ENCODE measurements at regions not wholly inside any gene's neighbourhood (a gene's known extent, or its start where the extent isn't known, plus 50 kb on each side); places are given as distances from the start of the nearest gene placed in this dataset.

- Histone ChIP-seq H3K4me3 (ENCODE audit: low read depth, low read length, poor library complexity, severe bottlenecking) (no peak overlapping the region), H3K36me3 (ENCODE audit: insufficient read depth, low read length) (peaks cover 35% of the 10 kb centered on the region), H4K20me1 (ENCODE audit: insufficient read depth, low read length) (no peaks in the 10 kb centered on the region), H3K4me2 (ENCODE audit: low read length) (no peak overlapping the region), H2AFZ (ENCODE audit: low read length) (no peak overlapping the region), H3K4me1 (ENCODE audit: insufficient read depth, low read length, poor library complexity, severe bottlenecking) (peaks cover 24% of the 10 kb centered on the region), H3K9me2 (ENCODE audit: insufficient read depth, low read length) (no peaks in the 10 kb centered on the region), H3K9me3 (ENCODE audit: low read length) (peaks cover 13% of the 10 kb centered on the region; the same call in 1 of the 2 replicates), H3K79me2 (ENCODE audit: insufficient read depth, low read depth, low read length) (no peaks in the 10 kb centered on the region), H3K27ac (ENCODE audit: low read depth, low read length, poor library complexity, severe bottlenecking) (no peak overlapping the region)
- intact Hi-C loops (cut with micrococcal nuclease; ENCODE audit: unreplicated experiment): no loop called here
- DNase-seq (ENCODE audit: low spot score): no peak
- ChIA-PET CTCF (ENCODE audit: unreplicated experiment) (no interaction called here), POLR2A (no interaction called here)
- TF ChIP-seq EZH2phosphoT487 (IDR thresholded peaks at IDR 0.05; ENCODE audit: borderline replicate concordance, low read depth, low read length): no peak
- no peak for TF ChIP-seq CTCF (conservative IDR thresholded peaks at IDR 0.05; ENCODE audit: low read length)
- no TSS peak for BruUV-seq (replicated peaks)
These were observed 96.0 kb upstream of the RIOK3 start for GRCh38 chr18:23356915-23357601.

GRCh38 chr18:23357996-23358594 is 95.0 kb upstream of the RIOK3 start:
- intact Hi-C loops (cut with micrococcal nuclease; ENCODE audit: unreplicated experiment): loop anchor here (1.0 to 2.0 kb wide), 3 partner anchors 116 to 227 kb away; no protein-coding TSS in a partner anchor
- Histone ChIP-seq H3K4me2 (ENCODE audit: low read length) (peak overlapping the region; percentile 71), H3K27ac (ENCODE audit: low read depth, low read length, poor library complexity, severe bottlenecking) (peak overlapping the region; percentile 64), H3K79me2 (ENCODE audit: insufficient read depth, low read depth, low read length) (no peaks in the 10 kb centered on the region), H4K20me1 (ENCODE audit: insufficient read depth, low read length) (no peaks in the 10 kb centered on the region), H3K36me3 (ENCODE audit: insufficient read depth, low read length) (peaks cover 26% of the 10 kb centered on the region), H3K9me2 (ENCODE audit: insufficient read depth, low read length) (no peaks in the 10 kb centered on the region), H3K9me3 (ENCODE audit: low read length) (peaks cover 13% of the 10 kb centered on the region; the same call in 1 of the 2 replicates), H3K4me1 (ENCODE audit: insufficient read depth, low read length, poor library complexity, severe bottlenecking) (peaks cover 24% of the 10 kb centered on the region), H3K4me3 (ENCODE audit: low read depth, low read length, poor library complexity, severe bottlenecking) (peak overlapping the region; percentile 40), H2AFZ (ENCODE audit: low read length) (no peak overlapping the region)
- POLR2A ChIA-PET: interaction anchor here (0.6 to 1.6 kb wide), 3 partner anchors 118 to 225 kb away, joined by 3 to 7 read pairs (median 6); no protein-coding TSS in a partner anchor
- TF ChIP-seq EZH2phosphoT487 (IDR thresholded peaks at IDR 0.05; ENCODE audit: borderline replicate concordance, low read depth, low read length) (no peak), CTCF (conservative IDR thresholded peaks at IDR 0.05; ENCODE audit: low read length) (no peak)
- CTCF ChIA-PET (ENCODE audit: unreplicated experiment): interaction anchor here (0.7 to 1.0 kb wide), 2 partner anchors 225 to 279 kb away, joined by 3 to 5 read pairs; no protein-coding TSS in a partner anchor
- DNase-seq (ENCODE audit: low spot score): no peak
- no TSS peak for BruUV-seq (replicated peaks)

- POLR2A ChIA-PET: interaction anchor here (1.6 kb wide), 1 partner anchor 225 kb away, joined by 7 read pairs; no protein-coding TSS in a partner anchor
- H3K4me3 ChIP-seq (ENCODE audit: low read depth, low read length, poor library complexity, severe bottlenecking): no peak overlapping the region
- peaks cover 26% of the 10 kb centered on the region for H3K36me3 ChIP-seq (ENCODE audit: insufficient read depth, low read length)
- no peaks in the 10 kb centered on the region for H4K20me1 ChIP-seq (ENCODE audit: insufficient read depth, low read length)
- TF ChIP-seq CTCF (conservative IDR thresholded peaks at IDR 0.05; ENCODE audit: low read length) (no peak), EZH2phosphoT487 (IDR thresholded peaks at IDR 0.05; ENCODE audit: borderline replicate concordance, low read depth, low read length) (no peak)
- CTCF ChIA-PET (ENCODE audit: unreplicated experiment): no interaction called here
- H2AFZ ChIP-seq (ENCODE audit: low read length): no peak overlapping the region
- peak overlapping the region; percentile 64 for H3K27ac ChIP-seq (ENCODE audit: low read depth, low read length, poor library complexity, severe bottlenecking)
- H3K9me3 ChIP-seq (ENCODE audit: low read length): peaks cover 13% of the 10 kb centered on the region; the same call in 1 of the 2 replicates
- H3K4me2 ChIP-seq (ENCODE audit: low read length): no peak overlapping the region
- no peaks in the 10 kb centered on the region for H3K9me2 ChIP-seq (ENCODE audit: insufficient read depth, low read length)
- DNase-seq (ENCODE audit: low spot score): no peak
- intact Hi-C loops (cut with micrococcal nuclease; ENCODE audit: unreplicated experiment): loop anchor here (2.0 kb wide), 1 partner anchor 131 kb away; no protein-coding TSS in a partner anchor
- peaks cover 18% of the 10 kb centered on the region for H3K4me1 ChIP-seq (ENCODE audit: insufficient read depth, low read length, poor library complexity, severe bottlenecking)
- BruUV-seq (replicated peaks): no TSS peak
- H3K79me2 ChIP-seq (ENCODE audit: insufficient read depth, low read depth, low read length): no peaks in the 10 kb centered on the region
These were observed 93.7 kb upstream of the RIOK3 start for GRCh38 chr18:23359421-23359820.
